NCI-H128 (cell line): ENCODE measurements at regions not wholly inside any gene's neighbourhood (a gene's known extent, or its start where the extent isn't known, plus 50 kb on each side); places are given as distances from the start of the nearest gene placed in this dataset.
"Not testable (repeated sequence)": the region's sequence is repeated elsewhere in the genome, so short reads cannot be mapped to it uniquely, and the experiment has no call there.

Experiments used
- DNase-seq: peaks from one replicate; lab custom pipeline; 2025; ENCODE audit not compliant: unreplicated experiment; lab: John Stamatoyannopoulos, UW

- DNase-seq: not testable (repeated sequence)
Observed at GRCh38 chr11:90282551-90283071, 59.8 kb upstream of the CHORDC1 start.

GRCh38 chr11:90274362-90274761 lies 51.5 kb upstream of the CHORDC1 start:
- DNase-seq: no peak
